AG08396 (cell line): ENCODE measurements at regions not wholly inside any gene's neighbourhood (a gene's known extent, or its start where the extent isn't known, plus 50 kb on each side); places are given as distances from the start of the nearest gene placed in this dataset.
"Not testable (repeated sequence)": the region's sequence is repeated elsewhere in the genome, so short reads cannot be mapped to it uniquely, and the experiment has no call there.

ENCODE experiments used
- DNase-seq: peaks from one replicate; pipeline ENCODE4 v3.0.0; 2012; ENCODE audit warnings: low spot score, mixed read lengths

GRCh38 chr2:5148392-5149085 lies 543.6 kb upstream of the SOX11 start:
- no peak for DNase-seq

- DNase-seq, result no peak
These were observed 541.3 kb upstream of the SOX11 start for GRCh38 chr2:5150871-5151270.

GRCh38 chr2:5164776-5165525 lies 527.2 kb upstream of the SOX11 start:
- peak; percentile 3 for DNase-seq

GRCh38 chr2:5172923-5173322 lies 519.3 kb upstream of the SOX11 start:
- no peak for DNase-seq

- DNase-seq, result no peak
These were observed 518.2 kb upstream of the SOX11 start for GRCh38 chr2:5173876-5174535.

GRCh38 chr2:5175231-5175630 lies 517.0 kb upstream of the SOX11 start:
- no peak for DNase-seq

- DNase-seq, result no peak
These were observed 515.4 kb upstream of the SOX11 start for GRCh38 chr2:5176764-5177163.

GRCh38 chr2:5183031-5183430 lies 509.2 kb upstream of the SOX11 start:
- DNase-seq, result no peak

GRCh38 chr2:5187283-5187682 lies 504.9 kb upstream of the SOX11 start:
- no peak for DNase-seq

GRCh38 chr2:5188636-5189035 lies 503.5 kb upstream of the SOX11 start:
- DNase-seq, result no peak

GRCh38 chr2:5190023-5190422 lies 502.2 kb upstream of the SOX11 start:
- DNase-seq, result no peak

- no peak for DNase-seq
These were observed 496.5 kb upstream of the SOX11 start for GRCh38 chr2:5195636-5196035.

GRCh38 chr2:5203134-5203755 lies 488.9 kb upstream of the SOX11 start:
- no peak for DNase-seq

GRCh38 chr2:5206742-5207141 lies 485.4 kb upstream of the SOX11 start:
- not testable (repeated sequence) for DNase-seq

- DNase-seq, result no peak
These were observed 476.1 kb upstream of the SOX11 start for GRCh38 chr2:5215989-5216607.

GRCh38 chr2:5227062-5227699 lies 465.0 kb upstream of the SOX11 start:
- DNase-seq, result no peak

- DNase-seq, result no peak
These were observed 462.6 kb upstream of the SOX11 start for GRCh38 chr2:5229574-5229973.

GRCh38 chr2:5230444-5230843 lies 461.7 kb upstream of the SOX11 start:
- no peak for DNase-seq

- no peak for DNase-seq
These were observed 461.3 kb upstream of the SOX11 start for GRCh38 chr2:5230855-5231254.

GRCh38 chr2:5231287-5231686 lies 460.9 kb upstream of the SOX11 start:
- DNase-seq, result no peak

- DNase-seq, result no peak
These were observed 457.6 kb upstream of the SOX11 start for GRCh38 chr2:5234563-5234962.

- DNase-seq, result no peak
These were observed 456.5 kb upstream of the SOX11 start for GRCh38 chr2:5235701-5236100.
